ENCODE measurements at regions not wholly inside any gene's neighbourhood (a gene's known extent, or its start where the extent isn't known, plus 50 kb on each side); places are given as distances from the start of the nearest gene placed in this dataset.

- TF ChIP-seq FOXM1 (IDR thresholded peaks at IDR 0.05; ENCODE audit: borderline replicate concordance, low read depth), result no peak
Observed at GRCh38 chr13:105814902-105815250, 720.6 kb downstream of the EFNB2 start.

GRCh38 chr13:105814219-105814901, 721.1 kb downstream of the EFNB2 start:
- TF ChIP-seq CEBPB (IDR thresholded peaks at IDR 0.05) (no peak), RAD21 (IDR thresholded peaks at IDR 0.05; ENCODE audit: low read depth) (no peak), TAF1 (IDR thresholded peaks at IDR 0.05; ENCODE audit: low read depth) (no peak), YY1 (IDR thresholded peaks at IDR 0.05; ENCODE audit: low read depth) (no peak), MAX (IDR thresholded peaks at IDR 0.05) (no peak), USF1 (IDR thresholded peaks at IDR 0.05) (no peak), REST (IDR thresholded peaks at IDR 0.05; ENCODE audit: low read depth) (no peak), EGR1 (IDR thresholded peaks at IDR 0.05) (no peak), EP300 (IDR thresholded peaks at IDR 0.05; ENCODE audit: borderline replicate concordance) (no peak), TEAD4 (IDR thresholded peaks at IDR 0.05) (no peak), ZBTB7A (IDR thresholded peaks at IDR 0.05; ENCODE audit: low read depth) (no peak), TCF12 (IDR thresholded peaks at IDR 0.05; ENCODE audit: low read depth) (no peak), CREB1 (IDR thresholded peaks at IDR 0.05; ENCODE audit: low read depth) (no peak), FOXM1 (IDR thresholded peaks at IDR 0.05; ENCODE audit: borderline replicate concordance, low read depth) (no peak), NFIC (IDR thresholded peaks at IDR 0.05) (no peak)

GRCh38 chr13:105806628-105806920, 728.9 kb downstream of the EFNB2 start:
- TF ChIP-seq RAD21 (IDR thresholded peaks at IDR 0.05; ENCODE audit: low read depth) (no peak), CEBPB (IDR thresholded peaks at IDR 0.05) (no peak), NFIC (IDR thresholded peaks at IDR 0.05) (no peak), MAX (IDR thresholded peaks at IDR 0.05) (no peak), TCF12 (IDR thresholded peaks at IDR 0.05; ENCODE audit: low read depth) (no peak), EGR1 (IDR thresholded peaks at IDR 0.05) (no peak), CREB1 (IDR thresholded peaks at IDR 0.05; ENCODE audit: low read depth) (no peak), TEAD4 (IDR thresholded peaks at IDR 0.05) (no peak), YY1 (IDR thresholded peaks at IDR 0.05; ENCODE audit: low read depth) (no peak), EP300 (IDR thresholded peaks at IDR 0.05; ENCODE audit: borderline replicate concordance) (no peak), TAF1 (IDR thresholded peaks at IDR 0.05; ENCODE audit: low read depth) (no peak), FOXM1 (IDR thresholded peaks at IDR 0.05; ENCODE audit: borderline replicate concordance, low read depth) (no peak)

- no peak for TF ChIP-seq MAX (IDR thresholded peaks at IDR 0.05)
- TF ChIP-seq TAF1 (IDR thresholded peaks at IDR 0.05; ENCODE audit: low read depth), result no peak
- TF ChIP-seq CREB1 (IDR thresholded peaks at IDR 0.05; ENCODE audit: low read depth), result no peak
- no peak for TF ChIP-seq EGR1 (IDR thresholded peaks at IDR 0.05)
- TF ChIP-seq FOXM1 (IDR thresholded peaks at IDR 0.05; ENCODE audit: borderline replicate concordance, low read depth), result no peak
Observed at GRCh38 chr13:105805892-105806627, 729.4 kb downstream of the EFNB2 start.

GRCh38 chr13:105804561-105805190, 730.8 kb downstream of the EFNB2 start:
- TF ChIP-seq CREB1 (IDR thresholded peaks at IDR 0.05; ENCODE audit: low read depth) (no peak), TAF1 (IDR thresholded peaks at IDR 0.05; ENCODE audit: low read depth) (no peak), REST (IDR thresholded peaks at IDR 0.05; ENCODE audit: low read depth) (no peak), YY1 (IDR thresholded peaks at IDR 0.05; ENCODE audit: low read depth) (no peak), MAX (IDR thresholded peaks at IDR 0.05) (no peak), EGR1 (IDR thresholded peaks at IDR 0.05) (no peak), FOXM1 (IDR thresholded peaks at IDR 0.05; ENCODE audit: borderline replicate concordance, low read depth) (no peak), TEAD4 (IDR thresholded peaks at IDR 0.05) (no peak), EP300 (IDR thresholded peaks at IDR 0.05; ENCODE audit: borderline replicate concordance) (no peak), NFIC (IDR thresholded peaks at IDR 0.05) (no peak), RAD21 (IDR thresholded peaks at IDR 0.05; ENCODE audit: low read depth) (no peak), CEBPB (IDR thresholded peaks at IDR 0.05) (no peak), TCF12 (IDR thresholded peaks at IDR 0.05; ENCODE audit: low read depth) (no peak), USF1 (IDR thresholded peaks at IDR 0.05) (no peak), ZBTB7A (IDR thresholded peaks at IDR 0.05; ENCODE audit: low read depth) (no peak)
